MM.1S (cell line): ENCODE measurements at regions not wholly inside any gene's neighbourhood (a gene's known extent, or its start where the extent isn't known, plus 50 kb on each side); places are given as distances from the start of the nearest gene placed in this dataset.

ENCODE experiments used
- DNase-seq: peaks from one replicate; pipeline ENCODE4 v3.0.0-alpha.2; 2015
- H2AFZ ChIP-seq: fragments of 300-600 bp; sonication (generic); 2 replicates; pipeline ENCODE4 v1.6.0; 2016; ENCODE audit warnings: antibody characterized with exemption, low read length
- H3F3A ChIP-seq: fragments of 300-600 bp; sonication (generic); 2 replicates; pipeline ENCODE4 v1.6.1; 2016; ENCODE audit warnings: mild to moderate bottlenecking, antibody characterized with exemption, low read length, moderate library complexity, mixed read lengths; ENCODE audit not compliant: insufficient read depth
- H3K27ac ChIP-seq: fragments of 300-600 bp; sonication (generic); 2 replicates; pipeline ENCODE4 v1.5.1; 2016; ENCODE audit warnings: mild to moderate bottlenecking, low read length
- H3K27me3 ChIP-seq: fragments of 300-600 bp; sonication (generic); replicated peaks from 2 replicates; pipeline ENCODE4 v1.6.0; 2016; ENCODE audit warnings: low read length; ENCODE audit not compliant: insufficient read depth
- H3K36me3 ChIP-seq: fragments of 300-600 bp; sonication (generic); replicated peaks from 2 replicates; pipeline ENCODE4 v1.6.1; 2016; ENCODE audit warnings: mild to moderate bottlenecking, low read length, mixed read lengths; ENCODE audit not compliant: insufficient read depth
- H3K4me1 ChIP-seq: fragments of 300-600 bp; sonication (generic); 2 replicates; pipeline ENCODE4 v1.6.1; 2016; ENCODE audit warnings: low read length, mixed read lengths
- H3K4me2 ChIP-seq: fragments of 300-600 bp; sonication (generic); 2 replicates; pipeline ENCODE4 v1.6.0; 2016; ENCODE audit warnings: low read depth, low read length
- H3K4me3 ChIP-seq: fragments of 300-600 bp; sonication (generic); 2 replicates; pipeline ENCODE4 v1.5.1; 2016; ENCODE audit warnings: low read length, mixed read lengths
- H3K79me2 ChIP-seq: fragments of 300-600 bp; sonication (generic); 2 replicates; pipeline ENCODE4 v1.6.1; 2016; ENCODE audit warnings: mixed run types, low read length, mixed read lengths
- H3K9ac ChIP-seq: fragments of 300-600 bp; sonication (generic); 2 replicates; pipeline ENCODE4 v1.6.1; 2016; ENCODE audit warnings: low read length, mixed read lengths
- H3K9me2 ChIP-seq: fragments of 300-600 bp; sonication (generic); replicated peaks from 2 replicates; pipeline ENCODE4 v1.6.1; 2016; ENCODE audit warnings: mild to moderate bottlenecking, low read length, mixed read lengths; ENCODE audit not compliant: insufficient read depth
- H3K9me3 ChIP-seq: fragments of 300-600 bp; sonication (generic); replicated peaks from 2 replicates; pipeline ENCODE4 v1.6.1; 2016; ENCODE audit warnings: mild to moderate bottlenecking, low read length, mixed read lengths; ENCODE audit not compliant: insufficient read depth
- H4K20me1 ChIP-seq: fragments of 300-600 bp; sonication (generic); 2 replicates; pipeline ENCODE4 v1.6.1; 2016; ENCODE audit warnings: mild to moderate bottlenecking, low read length, moderate library complexity, mixed read lengths; ENCODE audit not compliant: insufficient read depth
- CTCF ChIP-seq: fragments of 300-600 bp; sonication (generic); IDR thresholded peaks from 2 replicates; pipeline ENCODE4 v1.5.1; 2016; ENCODE audit warnings: antibody characterized with exemption, low read length, mixed read lengths
- EZH2 ChIP-seq: fragments of 300-600 bp; sonication (generic); optimal IDR thresholded peaks from 2 replicates; pipeline ENCODE3; 2017; ENCODE audit warnings: low read depth, mild to moderate bottlenecking, antibody characterized with exemption, low read length, mixed read lengths
- EZH2phosphoT487 ChIP-seq: fragments of 300-600 bp; sonication (generic); IDR thresholded peaks from 2 replicates; pipeline ENCODE4 v1.6.1; 2018; ENCODE audit warnings: antibody characterized with exemption, low read length

- no peak for DNase-seq
- no peak overlapping the region for H3K27ac ChIP-seq
- no peak overlapping the region for H2AFZ ChIP-seq
- no peaks in the 10 kb centered on the region for H3F3A ChIP-seq
- no peak for TF ChIP-seq EZH2
- no peak for TF ChIP-seq CTCF
- TF ChIP-seq EZH2phosphoT487 = no peak
- no peaks in the 10 kb centered on the region for H3K36me3 ChIP-seq
- H3K4me2 ChIP-seq = no peak overlapping the region
- no peaks in the 10 kb centered on the region for H3K79me2 ChIP-seq
- no peaks in the 10 kb centered on the region for H4K20me1 ChIP-seq
- H3K4me3 ChIP-seq = no peak overlapping the region
- H3K4me1 ChIP-seq = no peaks in the 10 kb centered on the region
- no peak overlapping the region for H3K9ac ChIP-seq
- no peaks in the 10 kb centered on the region for H3K27me3 ChIP-seq
- no peaks in the 10 kb centered on the region for H3K9me3 ChIP-seq
- H3K9me2 ChIP-seq = no peaks in the 10 kb centered on the region
Observed at GRCh38 chr14:81960781-81961180, 427.1 kb upstream of the SEL1L start.

GRCh38 chr14:81963846-81964245 lies 430.2 kb upstream of the SEL1L start:
- no peak overlapping the region for H3K4me3 ChIP-seq
- H3K79me2 ChIP-seq = no peaks in the 10 kb centered on the region
- H2AFZ ChIP-seq = no peak overlapping the region
- no peak for DNase-seq
- no peak overlapping the region for H3K4me2 ChIP-seq
- no peak overlapping the region for H3K9ac ChIP-seq
- no peaks in the 10 kb centered on the region for H3K4me1 ChIP-seq
- no peak overlapping the region for H3K27ac ChIP-seq
- H3K9me2 ChIP-seq = no peaks in the 10 kb centered on the region
- no peaks in the 10 kb centered on the region for H3K27me3 ChIP-seq
- no peaks in the 10 kb centered on the region for H3K9me3 ChIP-seq
- H4K20me1 ChIP-seq = no peaks in the 10 kb centered on the region
- H3F3A ChIP-seq = no peaks in the 10 kb centered on the region
- H3K36me3 ChIP-seq = no peaks in the 10 kb centered on the region
- TF ChIP-seq EZH2phosphoT487 (no peak), CTCF (no peak)

- no peak overlapping the region for H2AFZ ChIP-seq
- H3K27ac ChIP-seq = no peak overlapping the region
- H4K20me1 ChIP-seq = no peaks in the 10 kb centered on the region
- TF ChIP-seq CTCF (no peak), EZH2phosphoT487 (no peak), EZH2 (no peak)
- no peaks in the 10 kb centered on the region for H3K9me2 ChIP-seq
- no peak overlapping the region for H3K4me2 ChIP-seq
- no peaks in the 10 kb centered on the region for H3K4me1 ChIP-seq
- H3K79me2 ChIP-seq = no peaks in the 10 kb centered on the region
- H3K4me3 ChIP-seq = no peak overlapping the region
- no peaks in the 10 kb centered on the region for H3F3A ChIP-seq
- no peaks in the 10 kb centered on the region for H3K36me3 ChIP-seq
- no peak for DNase-seq
- H3K27me3 ChIP-seq = no peaks in the 10 kb centered on the region
- H3K9me3 ChIP-seq = no peaks in the 10 kb centered on the region
- H3K9ac ChIP-seq = no peak overlapping the region
Observed at GRCh38 chr14:81970307-81970706, 436.7 kb upstream of the SEL1L start.

- H3K9me3 ChIP-seq = no peaks in the 10 kb centered on the region
- no peak overlapping the region for H3K4me3 ChIP-seq
- H3K27ac ChIP-seq = no peak overlapping the region
- H3F3A ChIP-seq = no peaks in the 10 kb centered on the region
- H3K36me3 ChIP-seq = no peaks in the 10 kb centered on the region
- no peak for DNase-seq
- no peak for TF ChIP-seq CTCF
- no peak for TF ChIP-seq EZH2phosphoT487
- no peak for TF ChIP-seq EZH2
- no peaks in the 10 kb centered on the region for H3K4me1 ChIP-seq
- H3K4me2 ChIP-seq = no peak overlapping the region
- no peaks in the 10 kb centered on the region for H4K20me1 ChIP-seq
- no peaks in the 10 kb centered on the region for H3K9me2 ChIP-seq
- H3K9ac ChIP-seq = no peak overlapping the region
- H3K27me3 ChIP-seq = no peaks in the 10 kb centered on the region
- H3K79me2 ChIP-seq = no peaks in the 10 kb centered on the region
- no peak overlapping the region for H2AFZ ChIP-seq
Observed at GRCh38 chr14:81971911-81972310, 438.3 kb upstream of the SEL1L start.
